ENCODE measurements at regions not wholly inside any gene's neighbourhood (a gene's known extent, or its start where the extent isn't known, plus 50 kb on each side); places are given as distances from the start of the nearest gene placed in this dataset.
"Not testable (repeated sequence)": the region's sequence is repeated elsewhere in the genome, so short reads cannot be mapped to it uniquely, and the experiment has no call there.

DNA sequence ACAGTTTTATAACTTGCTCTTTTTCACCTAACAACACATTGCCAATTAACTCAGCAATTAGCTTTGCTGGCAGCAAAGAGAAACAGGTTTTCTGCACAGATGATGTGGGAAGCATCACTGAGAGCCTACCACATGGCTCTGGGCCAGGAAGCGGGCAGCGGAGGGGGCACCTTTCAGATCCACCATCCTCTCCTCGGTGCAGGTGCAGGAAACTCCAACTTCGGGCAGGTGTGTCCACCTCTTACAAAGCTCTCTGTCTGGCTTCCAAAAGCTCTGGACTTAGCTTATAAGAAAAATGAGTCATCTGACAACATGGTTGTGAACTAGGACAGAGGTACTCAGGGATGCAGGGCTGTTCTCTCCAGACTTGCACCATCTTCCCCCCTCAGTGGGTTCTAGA is 77.0 kb downstream of the RPS6KA4 start:
- H3K4me3 Mint-ChIP-seq: no peak overlapping the region
- Histone ChIP-seq H3K79me2 (ENCODE audit: low read depth) (no peaks in the 10 kb centered on the region), H3K9ac (no peak overlapping the region), H3K4me3 (no peak overlapping the region), H3K4me2 (no peak overlapping the region), H3F3A (ENCODE audit: low read depth) (no peaks in the 10 kb centered on the region), H3K27ac (no peak overlapping the region), H4K20me1 (ENCODE audit: low read depth) (no peaks in the 10 kb centered on the region), H3K36me3 (no peaks in the 10 kb centered on the region), H2AFZ (replicated peaks) (no peak overlapping the region), H3K4me1 (peaks cover 1% of the 10 kb centered on the region), H3K9me3 (ENCODE audit: low read depth) (no peaks in the 10 kb centered on the region), H3K27me3 (no peaks in the 10 kb centered on the region)
- peaks cover 15% of the 10 kb centered on the region for H3K4me1 Mint-ChIP-seq
- H3K27me3 Mint-ChIP-seq (ENCODE audit: insufficient read depth, low read depth): peaks cover 14% of the 10 kb centered on the region
- H3K36me3 Mint-ChIP-seq: no peaks in the 10 kb centered on the region
- no peaks in the 10 kb centered on the region for H3K9me3 Mint-ChIP-seq
- no peak for DNase-seq (ENCODE audit: low spot score)
- no peak overlapping the region for H3K27ac Mint-ChIP-seq
- TF ChIP-seq EZH2phosphoT487 (IDR thresholded peaks at IDR 0.05) (no peak), EZH2 (IDR thresholded peaks at IDR 0.05) (no peak)
- TF ChIP-seq, protein P1, sequence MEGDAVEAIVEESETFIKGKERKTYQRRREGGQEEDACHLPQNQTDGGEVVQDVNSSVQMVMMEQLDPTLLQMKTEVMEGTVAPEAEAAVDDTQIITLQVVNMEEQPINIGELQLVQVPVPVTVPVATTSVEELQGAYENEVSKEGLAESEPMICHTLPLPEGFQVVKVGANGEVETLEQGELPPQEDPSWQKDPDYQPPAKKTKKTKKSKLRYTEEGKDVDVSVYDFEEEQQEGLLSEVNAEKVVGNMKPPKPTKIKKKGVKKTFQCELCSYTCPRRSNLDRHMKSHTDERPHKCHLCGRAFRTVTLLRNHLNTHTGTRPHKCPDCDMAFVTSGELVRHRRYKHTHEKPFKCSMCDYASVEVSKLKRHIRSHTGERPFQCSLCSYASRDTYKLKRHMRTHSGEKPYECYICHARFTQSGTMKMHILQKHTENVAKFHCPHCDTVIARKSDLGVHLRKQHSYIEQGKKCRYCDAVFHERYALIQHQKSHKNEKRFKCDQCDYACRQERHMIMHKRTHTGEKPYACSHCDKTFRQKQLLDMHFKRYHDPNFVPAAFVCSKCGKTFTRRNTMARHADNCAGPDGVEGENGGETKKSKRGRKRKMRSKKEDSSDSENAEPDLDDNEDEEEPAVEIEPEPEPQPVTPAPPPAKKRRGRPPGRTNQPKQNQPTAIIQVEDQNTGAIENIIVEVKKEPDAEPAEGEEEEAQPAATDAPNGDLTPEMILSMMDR (IDR thresholded peaks at IDR 0.05): no peak

DNA sequence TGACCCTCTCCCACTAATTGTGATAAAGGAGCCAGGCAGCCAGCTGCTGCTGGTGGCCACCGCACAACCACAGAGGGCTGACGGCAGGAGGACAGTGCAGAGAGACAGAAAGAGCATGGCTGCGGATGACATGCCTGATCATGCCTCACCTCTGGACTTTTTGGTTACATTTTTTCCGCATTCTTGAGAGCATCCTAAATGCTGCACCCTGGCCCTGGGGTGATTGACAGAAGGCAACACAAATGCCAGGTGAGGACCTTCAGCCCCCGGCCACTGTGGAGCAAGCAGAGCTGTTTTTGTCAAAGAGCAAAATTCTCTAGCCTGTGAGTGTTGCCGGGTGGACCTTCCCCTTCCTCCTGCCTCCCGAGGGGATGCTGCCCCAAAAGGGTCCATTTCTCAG is 78.5 kb downstream of the RPS6KA4 start:
- no peaks in the 10 kb centered on the region for H4K20me1 ChIP-seq (ENCODE audit: low read depth)
- no peak overlapping the region for H3K4me2 ChIP-seq
- H3K36me3 Mint-ChIP-seq: no peaks in the 10 kb centered on the region
- peaks cover 18% of the 10 kb centered on the region for H3K4me1 Mint-ChIP-seq
- peaks cover 14% of the 10 kb centered on the region for H3K27me3 Mint-ChIP-seq (ENCODE audit: insufficient read depth, low read depth)
- H3K27ac Mint-ChIP-seq: peak overlapping the region; percentile 6
- H3K9me3 Mint-ChIP-seq: no peaks in the 10 kb centered on the region
- no peaks in the 10 kb centered on the region for H3F3A ChIP-seq (ENCODE audit: low read depth)
- no peak overlapping the region for H3K27ac ChIP-seq
- H3K27me3 ChIP-seq: peaks cover 6% of the 10 kb centered on the region
- H3K36me3 ChIP-seq: no peaks in the 10 kb centered on the region
- DNase-seq (ENCODE audit: low spot score): no peak
- H3K9me3 ChIP-seq (ENCODE audit: low read depth): no peaks in the 10 kb centered on the region
- no peak overlapping the region for H3K4me3 ChIP-seq
- no peaks in the 10 kb centered on the region for H3K79me2 ChIP-seq (ENCODE audit: low read depth)
- TF ChIP-seq EZH2phosphoT487 (IDR thresholded peaks at IDR 0.05) (no peak), EZH2 (IDR thresholded peaks at IDR 0.05) (no peak)
- TF ChIP-seq, protein P1 (IDR thresholded peaks at IDR 0.05): no peak
- no peaks in the 10 kb centered on the region for H3K4me1 ChIP-seq
- H2AFZ ChIP-seq (replicated peaks): peak overlapping the region; percentile 57
- no peak overlapping the region for H3K4me3 Mint-ChIP-seq
- no peak overlapping the region for H3K9ac ChIP-seq

DNA sequence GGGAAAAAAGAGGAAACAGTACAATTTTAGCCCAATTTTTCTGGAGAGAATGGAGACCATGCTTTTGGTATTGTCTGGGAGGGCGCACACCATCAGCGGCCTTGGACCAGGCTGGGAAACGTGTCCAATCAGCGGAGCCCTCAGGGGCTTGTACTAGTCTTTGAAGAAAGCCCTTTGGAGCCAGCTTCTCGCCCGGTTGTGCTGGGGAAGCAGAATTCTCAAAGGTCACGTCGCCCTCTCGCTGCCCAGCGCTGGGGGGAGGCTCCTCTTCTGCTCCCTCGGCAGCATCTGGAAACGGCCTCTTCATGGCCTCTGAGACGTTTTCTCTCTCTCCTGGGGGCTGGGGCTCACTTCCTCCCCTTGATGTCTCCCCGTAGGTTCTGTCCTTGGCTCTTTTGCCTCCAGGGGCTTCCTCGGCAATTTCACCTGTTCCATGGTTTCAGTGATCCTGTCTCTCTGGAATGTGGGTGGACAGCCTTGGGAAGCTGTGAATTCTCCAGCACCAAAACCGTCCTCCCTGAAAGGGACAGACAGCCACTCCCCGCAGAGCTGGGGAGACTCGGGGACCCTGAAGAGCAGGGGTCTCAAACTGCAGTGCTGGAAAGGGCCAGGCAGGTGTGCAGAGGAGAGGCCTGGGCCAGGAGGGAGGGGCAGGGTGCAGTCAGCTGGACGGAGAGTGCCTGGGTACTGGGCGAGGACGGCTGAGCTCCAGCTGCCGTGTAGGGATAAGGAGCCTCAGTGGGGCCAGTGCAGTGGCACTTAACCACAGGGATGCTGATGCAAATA is 80.2 kb downstream of the RPS6KA4 start:
- Mint-ChIP-seq H3K36me3 (no peaks in the 10 kb centered on the region), H3K27me3 (ENCODE audit: insufficient read depth, low read depth) (peaks cover 14% of the 10 kb centered on the region), H3K27ac (no peak overlapping the region), H3K4me1 (peaks cover 18% of the 10 kb centered on the region), H3K4me3 (no peak overlapping the region), H3K9me3 (no peaks in the 10 kb centered on the region)
- Histone ChIP-seq H3K36me3 (no peaks in the 10 kb centered on the region), H3K4me1 (no peaks in the 10 kb centered on the region), H3F3A (ENCODE audit: low read depth) (no peaks in the 10 kb centered on the region), H3K27me3 (peaks cover 6% of the 10 kb centered on the region), H3K4me3 (no peak overlapping the region), H2AFZ (replicated peaks) (peak overlapping the region; percentile 37), H3K9ac (no peak overlapping the region), H3K9me3 (ENCODE audit: low read depth) (no peaks in the 10 kb centered on the region), H3K4me2 (no peak overlapping the region), H3K27ac (no peak overlapping the region), H3K79me2 (ENCODE audit: low read depth) (no peaks in the 10 kb centered on the region), H4K20me1 (ENCODE audit: low read depth) (no peaks in the 10 kb centered on the region)
- DNase-seq (ENCODE audit: low spot score): no peak
- TF ChIP-seq EZH2 (IDR thresholded peaks at IDR 0.05): no peak
- TF ChIP-seq EZH2phosphoT487 (IDR thresholded peaks at IDR 0.05): no peak
- TF ChIP-seq, protein P1 (IDR thresholded peaks at IDR 0.05): no peak

DNA sequence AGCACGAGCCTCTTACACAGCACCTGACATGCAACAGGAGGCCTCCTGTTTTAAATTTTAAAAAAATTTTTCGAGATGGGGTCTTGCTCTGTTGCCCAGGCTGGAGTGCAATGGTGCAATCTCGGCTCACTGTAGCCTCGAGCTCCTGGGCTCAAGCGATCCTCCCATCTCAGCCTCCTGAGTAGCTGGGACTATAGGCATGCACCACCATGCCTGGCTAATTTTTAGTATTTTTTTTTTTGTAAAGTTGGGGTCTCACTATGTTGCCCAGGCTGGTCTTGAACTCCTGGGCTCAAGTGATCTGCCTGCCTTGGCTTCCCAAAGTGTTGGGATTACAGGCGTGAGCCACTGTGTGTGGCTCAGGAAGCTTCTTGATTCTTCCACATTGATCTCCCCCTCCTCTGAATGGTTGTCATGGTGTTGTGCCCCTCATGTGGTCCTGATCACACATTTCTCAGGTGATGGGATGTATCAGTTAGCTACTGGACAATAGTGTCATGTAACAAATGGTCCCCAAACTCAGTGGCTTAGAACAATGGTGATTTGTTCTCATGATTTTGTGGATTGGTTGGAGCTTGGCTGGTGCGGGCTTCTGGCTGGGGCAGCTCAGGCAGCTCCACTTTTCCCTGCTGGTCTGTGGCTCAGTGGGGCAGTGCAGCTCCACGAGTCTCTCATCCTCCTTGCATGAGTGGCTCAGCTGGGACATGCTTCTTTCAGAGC is 81.0 kb downstream of the RPS6KA4 start:
- H3K9ac ChIP-seq; H4K20me1 ChIP-seq (ENCODE audit: low read depth); DNase-seq (ENCODE audit: low spot score); H3K27ac ChIP-seq; H3K4me2 ChIP-seq; H3K27ac Mint-ChIP-seq; H3K79me2 ChIP-seq (ENCODE audit: low read depth); H3K4me1 ChIP-seq; H3K36me3 Mint-ChIP-seq; H3F3A ChIP-seq (ENCODE audit: low read depth); H3K4me3 Mint-ChIP-seq; H2AFZ ChIP-seq (replicated peaks); H3K36me3 ChIP-seq; H3K27me3 ChIP-seq; H3K4me3 ChIP-seq; H3K9me3 Mint-ChIP-seq; H3K9me3 ChIP-seq (ENCODE audit: low read depth): not testable (repeated sequence)
- Mint-ChIP-seq H3K27me3 (ENCODE audit: insufficient read depth, low read depth) (peaks cover 14% of the 10 kb centered on the region), H3K4me1 (peaks cover 21% of the 10 kb centered on the region)
